ENCODE measurements at regions not wholly inside any gene's neighbourhood (a gene's known extent, or its start where the extent isn't known, plus 50 kb on each side); places are given as distances from the start of the nearest gene placed in this dataset.

DNA sequence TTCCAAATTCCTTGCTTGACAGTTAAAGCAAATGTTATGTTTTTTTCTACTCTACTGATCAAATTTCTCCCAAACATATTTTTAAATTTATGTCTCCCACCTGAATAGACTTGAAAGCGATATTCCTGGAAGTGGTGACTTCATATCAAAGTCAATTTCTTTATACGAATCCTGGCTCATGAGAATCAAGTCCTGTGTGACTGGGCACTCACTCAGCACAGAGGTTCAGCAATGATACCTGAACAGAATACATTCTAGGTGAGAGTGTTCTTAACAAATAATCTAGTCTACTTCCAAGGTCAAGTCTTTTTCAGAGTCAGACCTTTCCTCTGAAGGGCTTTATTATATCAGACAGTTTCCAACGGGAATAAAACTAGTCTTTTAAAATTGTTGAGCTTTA lies 1070.6 kb downstream of the TRHDE start:
- intact Hi-C loops (cut with DNase I; ENCODE audit: low total_unique reads) = no loop called here

GRCh38 chr12:73352826-73353225 lies 1080.7 kb downstream of the TRHDE start:
- TF ChIP-seq, protein P1, sequence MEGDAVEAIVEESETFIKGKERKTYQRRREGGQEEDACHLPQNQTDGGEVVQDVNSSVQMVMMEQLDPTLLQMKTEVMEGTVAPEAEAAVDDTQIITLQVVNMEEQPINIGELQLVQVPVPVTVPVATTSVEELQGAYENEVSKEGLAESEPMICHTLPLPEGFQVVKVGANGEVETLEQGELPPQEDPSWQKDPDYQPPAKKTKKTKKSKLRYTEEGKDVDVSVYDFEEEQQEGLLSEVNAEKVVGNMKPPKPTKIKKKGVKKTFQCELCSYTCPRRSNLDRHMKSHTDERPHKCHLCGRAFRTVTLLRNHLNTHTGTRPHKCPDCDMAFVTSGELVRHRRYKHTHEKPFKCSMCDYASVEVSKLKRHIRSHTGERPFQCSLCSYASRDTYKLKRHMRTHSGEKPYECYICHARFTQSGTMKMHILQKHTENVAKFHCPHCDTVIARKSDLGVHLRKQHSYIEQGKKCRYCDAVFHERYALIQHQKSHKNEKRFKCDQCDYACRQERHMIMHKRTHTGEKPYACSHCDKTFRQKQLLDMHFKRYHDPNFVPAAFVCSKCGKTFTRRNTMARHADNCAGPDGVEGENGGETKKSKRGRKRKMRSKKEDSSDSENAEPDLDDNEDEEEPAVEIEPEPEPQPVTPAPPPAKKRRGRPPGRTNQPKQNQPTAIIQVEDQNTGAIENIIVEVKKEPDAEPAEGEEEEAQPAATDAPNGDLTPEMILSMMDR (IDR thresholded peaks at IDR 0.05) = no peak
- TF ChIP-seq POLR2A (IDR thresholded peaks at IDR 0.05) (no peak), POLR2AphosphoS5 (IDR thresholded peaks at IDR 0.05) (no peak), EP300 (IDR thresholded peaks at IDR 0.05) (no peak)
- H3K36me3 ChIP-seq = no peaks in the 10 kb centered on the region
- H3K4me3 ChIP-seq = no peak overlapping the region
- H3K9me3 ChIP-seq = no peaks in the 10 kb centered on the region
- H3K27ac ChIP-seq = no peak overlapping the region
- intact Hi-C loops (cut with DNase I; ENCODE audit: low total_unique reads) = no loop called here
- H3K4me1 ChIP-seq = no peaks in the 10 kb centered on the region
- 62 to 81% (median 69%) methylated on average over 1 of the region's 1 CpG for WGBS, 5 donors
- no peaks in the 10 kb centered on the region for H3K27me3 ChIP-seq
- DNase-seq = no peak

More for the DNA sequence above, 1070.6 kb downstream of the TRHDE start:
- Histone ChIP-seq H3K27ac (no peak overlapping the region), H3K4me1 (no peaks in the 10 kb centered on the region), H3K4me3 (no peak overlapping the region), H3K27me3 (no peaks in the 10 kb centered on the region), H3K9me3 (no peaks in the 10 kb centered on the region), H3K36me3 (no peaks in the 10 kb centered on the region)
- no peak for DNase-seq
- 57 to 69% (median 62%) methylated on average over 3 of the region's 3 CpGs for WGBS, 5 donors
- TF ChIP-seq EP300 (IDR thresholded peaks at IDR 0.05) (no peak), POLR2A (IDR thresholded peaks at IDR 0.05) (no peak)

GRCh38 chr12:73361156-73361863 lies 1089.1 kb downstream of the TRHDE start:
- Histone ChIP-seq H3K4me3 (no peak overlapping the region), H3K36me3 (no peaks in the 10 kb centered on the region), H3K9me3 (no peaks in the 10 kb centered on the region), H3K27me3 (no peaks in the 10 kb centered on the region), H3K4me1 (no peaks in the 10 kb centered on the region), H3K27ac (no peak overlapping the region)
- TF ChIP-seq, protein P1 (IDR thresholded peaks at IDR 0.05) = no peak
- TF ChIP-seq POLR2A (IDR thresholded peaks at IDR 0.05) (no peak), EP300 (IDR thresholded peaks at IDR 0.05) (no peak), POLR2AphosphoS5 (IDR thresholded peaks at IDR 0.05) (no peak)
- intact Hi-C loops (cut with DNase I; ENCODE audit: low total_unique reads) = no loop called here
- DNase-seq = no peak

GRCh38 chr12:73361864-73362230 lies 1089.7 kb downstream of the TRHDE start:
- TF ChIP-seq POLR2AphosphoS5 (IDR thresholded peaks at IDR 0.05) (no peak), POLR2A (IDR thresholded peaks at IDR 0.05) (no peak)
- TF ChIP-seq, protein P1 (IDR thresholded peaks at IDR 0.05) = no peak
- H3K27me3 ChIP-seq = no peaks in the 10 kb centered on the region
- H3K36me3 ChIP-seq = no peaks in the 10 kb centered on the region
- no peaks in the 10 kb centered on the region for H3K4me1 ChIP-seq
- no peak overlapping the region for H3K4me3 ChIP-seq
- no peak for DNase-seq
- WGBS, 5 donors = 56 to 78% (median 68%) methylated on average over 4 of the region's 4 CpGs
- no peak overlapping the region for H3K27ac ChIP-seq
- no peaks in the 10 kb centered on the region for H3K9me3 ChIP-seq
- intact Hi-C loops (cut with DNase I; ENCODE audit: low total_unique reads) = no loop called here

DNA sequence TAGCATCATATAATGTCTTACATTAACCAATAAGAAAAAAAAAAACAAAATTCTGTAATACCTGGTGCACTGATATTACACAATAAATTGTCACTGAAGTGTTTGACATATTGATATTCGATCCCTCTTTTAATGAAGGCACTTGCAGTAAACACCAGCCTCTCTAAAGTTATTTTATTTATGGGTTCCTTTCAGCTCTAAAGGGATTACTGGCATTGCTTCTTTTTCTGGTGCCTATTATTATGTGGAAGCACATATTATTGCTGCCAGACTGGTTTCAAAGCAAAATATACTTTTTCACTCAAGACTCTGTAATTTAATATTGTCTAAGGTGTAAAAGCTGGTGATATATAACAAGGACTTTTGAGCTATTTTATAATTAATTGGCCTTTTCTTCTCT lies 1090.5 kb downstream of the TRHDE start:
- Histone ChIP-seq H3K27me3 (no peaks in the 10 kb centered on the region), H3K4me3 (no peak overlapping the region), H3K27ac (no peak overlapping the region), H3K9me3 (no peaks in the 10 kb centered on the region), H3K4me1 (no peaks in the 10 kb centered on the region), H3K36me3 (no peaks in the 10 kb centered on the region)
- TF ChIP-seq POLR2AphosphoS5 (IDR thresholded peaks at IDR 0.05) (no peak), POLR2A (IDR thresholded peaks at IDR 0.05) (no peak), EP300 (IDR thresholded peaks at IDR 0.05) (no peak)
- TF ChIP-seq, protein P1 (IDR thresholded peaks at IDR 0.05) = no peak
- DNase-seq = no peak
- WGBS, 5 donors = 50 to 78% (median 72%) methylated on average over 1 of the region's 1 CpG
- intact Hi-C loops (cut with DNase I; ENCODE audit: low total_unique reads) = no loop called here
